Fibroblast of villous mesenchyme (primary cell): ENCODE measurements at regions not wholly inside any gene's neighbourhood (a gene's known extent, or its start where the extent isn't known, plus 50 kb on each side); places are given as distances from the start of the nearest gene placed in this dataset.

Experiments
- DNase-seq: peaks from one replicate; pipeline ENCODE4 v3.0.0-alpha.2; 2010; ENCODE audit warnings: low read depth
- H3K4me3 ChIP-seq: 2 replicates; pipeline ENCODE4 v1.5.1; 2011; ENCODE audit warnings: low read depth, mild to moderate bottlenecking, low read length
- CTCF ChIP-seq: IDR thresholded peaks from 2 replicates; pipeline ENCODE4 v1.5.1; 2012; ENCODE audit warnings: low read depth, mild to moderate bottlenecking, low read length; ENCODE audit not compliant: insufficient read depth

- DNase-seq, result no peak
- TF ChIP-seq CTCF, result no peak
Observed at GRCh38 chr21:17044696-17045095, 468.1 kb upstream of the CXADR start.

DNA sequence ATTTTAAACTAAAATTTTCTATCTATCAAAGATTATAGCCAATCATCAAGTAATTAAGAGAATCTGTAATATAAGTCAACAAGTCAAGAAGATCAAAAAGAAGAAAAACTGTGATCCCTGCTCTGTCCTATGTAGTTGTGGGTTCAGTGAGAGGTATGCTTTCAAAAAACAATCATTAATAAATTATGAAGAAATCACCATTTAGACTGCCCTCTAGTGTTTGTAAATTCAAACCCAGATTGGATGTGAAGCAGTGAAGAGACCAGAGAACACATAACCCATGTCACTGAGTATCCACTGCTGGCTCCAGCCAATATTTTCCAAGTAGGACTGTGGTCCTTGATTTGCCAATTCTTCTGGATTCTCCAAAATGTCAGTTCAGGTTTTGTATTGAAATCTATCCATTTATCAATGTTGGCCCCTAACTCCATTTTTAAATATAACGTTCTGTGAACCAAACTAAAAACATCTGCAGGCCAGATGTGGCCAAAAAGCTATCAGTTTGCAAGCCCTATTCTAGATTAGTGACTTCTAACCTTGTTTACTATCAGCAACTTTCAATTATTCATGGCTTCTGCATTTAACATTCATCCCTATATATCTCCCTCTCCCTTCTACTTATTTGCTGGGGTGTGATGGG, 467.5 kb upstream of the CXADR start:
- DNase-seq, result peak; percentile 14
- TF ChIP-seq CTCF, result peak; percentile 30
- no peak overlapping the region for H3K4me3 ChIP-seq

More at GRCh38 chr21:17044696-17045095, 468.1 kb upstream of the CXADR start:
- H3K4me3 ChIP-seq, result no peak overlapping the region

DNA sequence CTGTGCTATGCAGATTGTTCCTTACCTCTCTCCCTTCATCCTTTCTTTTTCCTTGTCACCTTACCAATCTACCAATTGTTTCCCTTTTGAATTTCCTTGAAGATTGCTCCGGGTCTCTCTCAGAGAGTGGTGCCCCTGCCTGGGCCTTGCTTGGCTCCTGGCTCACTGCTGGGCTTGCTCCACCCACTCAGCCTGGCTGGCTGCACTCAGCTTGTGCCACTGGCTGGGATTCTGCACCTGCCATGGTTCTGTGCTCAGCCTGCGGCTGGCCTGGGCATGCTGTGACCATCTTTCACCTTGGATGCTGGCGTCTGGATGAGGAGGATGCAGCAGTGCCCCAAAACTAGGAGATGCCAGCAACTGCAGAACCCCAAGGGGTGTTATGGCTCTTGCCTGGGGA, 463.9 kb upstream of the CXADR start:
- H3K4me3 ChIP-seq, result no peak overlapping the region
- no peak for TF ChIP-seq CTCF
- DNase-seq, result no peak

DNA sequence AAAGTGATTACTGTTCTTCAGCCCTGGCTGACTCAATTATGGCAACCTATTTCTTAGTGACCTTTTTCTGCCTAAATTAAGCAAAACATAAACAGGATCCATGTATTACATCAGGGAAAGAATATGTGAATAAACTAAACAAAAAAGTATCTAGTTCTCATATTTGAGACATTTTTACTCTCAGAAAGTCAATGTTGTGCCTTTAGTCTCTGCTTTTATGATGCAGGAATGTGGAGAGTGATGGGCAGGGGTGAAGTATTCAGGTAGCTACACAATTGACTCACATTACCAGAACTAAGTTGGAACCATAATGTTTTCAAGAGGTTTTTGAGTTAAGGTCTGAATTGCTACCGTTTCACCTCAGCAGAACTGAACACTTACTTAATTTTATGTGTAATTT, 462.7 kb upstream of the CXADR start:
- peak; percentile 10 for DNase-seq
- no peak for TF ChIP-seq CTCF
- no peak overlapping the region for H3K4me3 ChIP-seq

GRCh38 chr21:17050646-17051045, 462.2 kb upstream of the CXADR start:
- no peak overlapping the region for H3K4me3 ChIP-seq
- TF ChIP-seq CTCF, result no peak
- DNase-seq, result no peak

DNA sequence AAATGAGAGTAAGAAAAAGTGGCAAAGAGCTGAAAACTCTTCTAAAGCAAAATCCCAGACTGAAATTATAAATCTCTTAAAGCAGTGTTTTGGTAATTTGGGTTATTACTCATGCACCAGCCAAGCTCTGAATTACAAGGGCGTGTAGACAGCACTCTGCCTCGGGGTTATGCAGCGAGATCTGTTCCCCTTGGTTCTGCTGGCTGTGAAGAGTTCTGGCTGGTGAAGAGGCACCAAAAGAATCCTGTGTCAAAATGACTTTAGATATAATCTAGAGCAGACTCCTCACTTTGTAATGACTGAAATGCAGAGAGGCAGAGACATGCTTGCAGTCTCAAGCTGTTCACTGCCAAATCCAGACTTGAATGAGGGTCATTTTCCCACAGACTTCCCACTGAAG, 461.8 kb upstream of the CXADR start:
- no peak overlapping the region for H3K4me3 ChIP-seq
- no peak for TF ChIP-seq CTCF
- DNase-seq, result no peak

GRCh38 chr21:17053321-17053720, 459.5 kb upstream of the CXADR start:
- DNase-seq, result no peak
- TF ChIP-seq CTCF, result no peak
- H3K4me3 ChIP-seq, result no peak overlapping the region
